HepG2 (cell line): ENCODE measurements at regions not wholly inside any gene's neighbourhood (a gene's known extent, or its start where the extent isn't known, plus 50 kb on each side); places are given as distances from the start of the nearest gene placed in this dataset.

Experiments used
- ATAC-seq: fragments of 200-7000 bp; cut with Tn5 transposase; 3 replicates; pipeline ENCODE4 v1.9.1; 2020; ENCODE audit warnings: mild to moderate bottlenecking, moderate library complexity
- BruUV-seq: library from RNA; stranded (reverse); fragments of 400-500 nt; replicated peaks from 2 replicates; lab custom pipeline; 2021; lab: Mats Ljungman, UMichigan
- CTCF ChIA-PET: fragments of 300-600 bp; formaldehyde crosslinking; extraction: SDS; loops from one replicate; lab custom pipeline; 2021; ENCODE audit warnings: low total read pairs, inconsistent platforms, low intra/inter-chr PET ratio; lab: Yijun Ruan, JAX
- POLR2A ChIA-PET: fragments of 350-600 bp; sonication (Branson Sonifier 250); formaldehyde crosslinking; loops from one replicate; lab custom pipeline; 2020; ENCODE audit warnings: antibody characterized with exemption, inconsistent platforms; lab: Yijun Ruan, JAX
- DNase-seq: peaks from one replicate; pipeline ENCODE4 v3.0.0-alpha.2; 2015; ENCODE audit warnings: low spot score
- FAIRE-seq: peaks from 3 replicates; lab custom pipeline; 2011; peaks lifted over from hg19 to GRCh38; lab: Jason Lieb, UNC
- H2AFZ ChIP-seq: one replicate; pipeline ENCODE4 v1.6.1; 2011; ENCODE audit warnings: low read length, inconsistent platforms
- H3K27ac ChIP-seq: fragments of 300-600 bp; 3 replicates; pipeline ENCODE4 v1.8.0; 2011; ENCODE audit warnings: mixed run types, mild to moderate bottlenecking, mixed read lengths, low read length, inconsistent platforms; ENCODE audit not compliant: insufficient read depth; ENCODE audit errors: extremely low read length
- H3K27me3 ChIP-seq, 2 experiments: fragments of 200-600 bp in 1 of 2; 2 replicates in 1 of 2; 3 replicates in 1 of 2; pipeline versions ENCODE4 v1.6.0 to v1.8.0; 2011; ENCODE audit warnings: low read length in 2 of 2, mild to moderate bottlenecking in 2 of 2, moderate library complexity in 2 of 2, inconsistent platforms in 1 of 2; ENCODE audit not compliant: insufficient read depth in 2 of 2, control insufficient read depth in 1 of 2
- H3K36me3 ChIP-seq, 2 experiments: fragments of 200-600 bp in 1 of 2; replicated peaks in 1 of 2; 2 replicates in 1 of 2; 3 replicates in 1 of 2; pipeline versions ENCODE4 v1.5.1 to v1.8.0; 2011; ENCODE audit warnings: low read length in 2 of 2, inconsistent platforms in 1 of 2; ENCODE audit not compliant: insufficient read depth in 2 of 2, control insufficient read depth in 1 of 2
- H3K4me1 ChIP-seq: 2 replicates; pipeline ENCODE4 v1.5.1; 2012; ENCODE audit warnings: low read length, inconsistent platforms; ENCODE audit not compliant: insufficient read depth
- H3K4me2 ChIP-seq: 2 replicates; pipeline ENCODE4 v1.6.0; 2011; ENCODE audit warnings: low read depth, low read length, inconsistent platforms
- H3K4me3 ChIP-seq, 3 experiments: fragments of 200-600 bp in 1 of 3; sonication (generic), shearing (Covaris generic) in 1 of 3; replicated peaks in 1 of 3; 2 replicates each; pipeline ENCODE4 v1.5.1; 2011 to 2016; ENCODE audit warnings: low read length in 3 of 3, inconsistent platforms in 2 of 3, low read depth in 2 of 3, mild to moderate bottlenecking in 2 of 3, control low read depth in 1 of 3, mixed read lengths in 1 of 3; ENCODE audit not compliant: insufficient read depth in 1 of 3
- H3K79me2 ChIP-seq: one replicate; pipeline ENCODE4 v1.6.1; 2011; ENCODE audit warnings: low read length, inconsistent platforms; ENCODE audit not compliant: insufficient read depth
- H3K9ac ChIP-seq: 2 replicates; pipeline ENCODE4 v1.6.0; 2011; ENCODE audit warnings: mild to moderate bottlenecking, low read depth, low read length, inconsistent platforms; ENCODE audit not compliant: insufficient read depth
- H3K9me3 ChIP-seq: 2 replicates; pipeline ENCODE4 v1.5.1; 2012; ENCODE audit warnings: mild to moderate bottlenecking, low read length
- H4K20me1 ChIP-seq: 2 replicates; pipeline ENCODE4 v1.6.0; 2011; ENCODE audit warnings: inconsistent platforms, mild to moderate bottlenecking, low read length, moderate library complexity; ENCODE audit not compliant: insufficient read depth
- ARNT2 ChIP-seq: sonication (generic); formaldehyde crosslinking; IDR thresholded peaks from 2 replicates; pipeline ENCODE4 v1.8.0; 2022; ENCODE audit warnings: mild to moderate bottlenecking, low read depth, missing genetic modification reagents, moderate library complexity
- ATF5 ChIP-seq: sonication (generic); formaldehyde crosslinking; IDR thresholded peaks from 2 replicates; pipeline ENCODE4 v1.4.0; 2020; ENCODE audit warnings: mild to moderate bottlenecking, low read depth, missing genetic modification reagents
- ATF7 ChIP-seq, 2 experiments: fragments of 450-650 bp in 1 of 2; sonication (generic) in 1 of 2; formaldehyde crosslinking in 1 of 2; IDR thresholded peaks; 2 replicates each; pipeline versions ENCODE4 v1.4.0 to v1.6.1; 2016 to 2020; ENCODE audit warnings: antibody characterized with exemption in 1 of 2, mild to moderate bottlenecking in 1 of 2, missing genetic modification reagents in 1 of 2
- BORCS8-MEF2B ChIP-seq: sonication (generic); formaldehyde crosslinking; IDR thresholded peaks from 2 replicates; pipeline ENCODE4 v1.8.0; 2022; ENCODE audit warnings: mild to moderate bottlenecking, missing genetic modification reagents
- CCDC6 ChIP-seq: sonication (generic); formaldehyde crosslinking; IDR thresholded peaks from 2 replicates; pipeline ENCODE4 v1.8.1; 2022; ENCODE audit warnings: mild to moderate bottlenecking, missing genetic modification reagents, moderate library complexity
- FOXA1 ChIP-seq, 2 experiments: fragments of 450-650 bp in 1 of 2; sonication (generic) in 1 of 2; formaldehyde crosslinking in 1 of 2; IDR thresholded peaks; 2 replicates each; pipeline versions ENCODE4 v1.4.0 to v1.6.1; 2016 to 2020; ENCODE audit warnings: missing genetic modification reagents in 1 of 2
- HCFC1 ChIP-seq: fragments of 150-350 bp; IDR thresholded peaks from 2 replicates; pipeline ENCODE4 v1.6.1; 2014; ENCODE audit warnings: low read depth, low read length
- KAT7 ChIP-seq: IDR thresholded peaks from 2 replicates; pipeline ENCODE4 v1.6.1; 2018; ENCODE audit warnings: borderline replicate concordance, missing compliant biosample characterization
- KLF13 ChIP-seq: sonication (generic); formaldehyde crosslinking; IDR thresholded peaks from 2 replicates; pipeline ENCODE4 v1.4.0; 2020; ENCODE audit warnings: mild to moderate bottlenecking, missing genetic modification reagents
- MAFG ChIP-seq: sonication (generic); formaldehyde crosslinking; IDR thresholded peaks from 2 replicates; pipeline ENCODE4 v1.5.1; 2020; ENCODE audit warnings: mild to moderate bottlenecking, missing genetic modification reagents
- MAFK ChIP-seq, 2 experiments: IDR thresholded peaks in 1 of 2; conservative IDR thresholded peaks in 1 of 2; 2 replicates each; pipeline ENCODE4 v1.6.1; 2011; ENCODE audit warnings: improper control_type of control experiment in 2 of 2, low read length in 2 of 2
- MLLT10 ChIP-seq: sonication (generic); formaldehyde crosslinking; IDR thresholded peaks from 2 replicates; pipeline ENCODE4 v1.4.0; 2020; ENCODE audit warnings: missing genetic modification reagents
- RARA ChIP-seq: IDR thresholded peaks from 2 replicates; pipeline ENCODE4 v1.6.1; 2016; ENCODE audit warnings: missing genetic modification reagents, missing compliant biosample characterization
- SATB2 ChIP-seq: sonication (generic); formaldehyde crosslinking; IDR thresholded peaks from 2 replicates; pipeline ENCODE4 v1.5.0; 2020; ENCODE audit warnings: missing genetic modification reagents
- SP5 ChIP-seq: IDR thresholded peaks from 2 replicates; pipeline ENCODE4 v1.6.1; 2016; ENCODE audit warnings: low read depth, borderline replicate concordance
- SUZ12 ChIP-seq: fragments of 150-350 bp; IDR thresholded peaks from 2 replicates; pipeline ENCODE4 v1.6.1; 2014; ENCODE audit warnings: low read depth, low read length
- ZNF331 ChIP-seq: sonication (generic); formaldehyde crosslinking; IDR thresholded peaks from 2 replicates; pipeline ENCODE4 v1.4.0; 2020; ENCODE audit warnings: missing genetic modification reagents
- ZNF724P ChIP-seq: sonication (generic); formaldehyde crosslinking; IDR thresholded peaks from 2 replicates; pipeline ENCODE4 v1.8.0; 2022; ENCODE audit warnings: missing genetic modification reagents, borderline replicate concordance
- ZNF83 ChIP-seq: sonication (generic); formaldehyde crosslinking; IDR thresholded peaks from 2 replicates; pipeline ENCODE4 v1.4.0; 2020; ENCODE audit warnings: missing genetic modification reagents, mild to moderate bottlenecking, borderline replicate concordance
- WGBS: methylation state at CpG from one replicate; pipeline ENCODE4 v1.1.6; 2017; ENCODE audit warnings: low lambda C conversion rate; 5-methylcytosine and 5-hydroxymethylcytosine counted together
- in situ Hi-C: cut with HindIII; loops from 2 replicates; pipeline ENCODE4 v1.10.0; 2017; ENCODE audit warnings: low pct_unique_long_range_greater_than_20kb; ENCODE audit not compliant: extremely low pct_ligation_motif_present
- intact Hi-C: fragments of 100-400 bp; cut with micrococcal nuclease; formaldehyde crosslinking; loops from one replicate; pipeline ENCODE4 v1.10.0; 2022; ENCODE audit not compliant: unreplicated experiment
- TF ChIP-seq, protein P1 (sequence below): sonication (generic); formaldehyde crosslinking; IDR thresholded peaks from 2 replicates; pipeline ENCODE4 v1.8.0; 2022; ENCODE audit warnings: mild to moderate bottlenecking, missing genetic modification reagents, borderline replicate concordance
- TF ChIP-seq, protein P2 (sequence below): sonication (generic); formaldehyde crosslinking; IDR thresholded peaks from 2 replicates; pipeline ENCODE4 v1.5.1; 2020; ENCODE audit warnings: missing genetic modification reagents, mild to moderate bottlenecking, borderline replicate concordance
- TF ChIP-seq, protein P3 (sequence below): sonication (generic); formaldehyde crosslinking; IDR thresholded peaks from 2 replicates; pipeline ENCODE4 v1.8.1; 2022; ENCODE audit warnings: mild to moderate bottlenecking, missing genetic modification reagents

DNA sequence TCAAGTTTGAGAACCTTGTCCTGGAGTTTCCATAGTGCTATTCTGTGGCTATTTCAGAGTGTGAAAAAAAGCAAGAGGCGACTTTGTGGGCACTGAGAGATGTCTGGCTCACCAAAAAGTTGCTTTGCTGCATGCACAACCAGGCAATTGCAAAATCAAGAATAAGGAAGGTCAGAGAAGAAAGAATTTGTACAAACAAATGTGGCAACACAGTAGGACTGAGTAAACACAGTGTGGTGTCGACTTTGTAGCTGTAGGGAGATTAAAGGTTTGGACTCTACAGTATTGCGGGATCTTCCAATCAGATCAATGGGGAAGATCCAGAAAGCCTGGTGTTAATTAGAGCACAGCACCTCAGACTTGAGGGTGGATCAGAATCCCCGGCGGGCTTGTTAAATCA lies 88.1 kb upstream of the PLPP4 start (continued):
- TF ChIP-seq FOXA1 (IDR thresholded peaks at IDR 0.05) (no peak), FOXA1 (CRISPR knock-in tag; IDR thresholded peaks at IDR 0.05) (peak; percentile 70), RARA (CRISPR knock-in tag) (0 out of 2 replicates have a peak, but pooled peaks have one; percentile 25), CCDC6 (CRISPR knock-in tag) (no peak), KAT7 (no peak), MAFK (conservative IDR thresholded peaks at IDR 0.05 in 1 of 2, IDR thresholded peaks at IDR 0.05 in 1 of 2; ENCODE audit: low read length in 2 of 2) (no peak)
- TF ChIP-seq, protein P1, sequence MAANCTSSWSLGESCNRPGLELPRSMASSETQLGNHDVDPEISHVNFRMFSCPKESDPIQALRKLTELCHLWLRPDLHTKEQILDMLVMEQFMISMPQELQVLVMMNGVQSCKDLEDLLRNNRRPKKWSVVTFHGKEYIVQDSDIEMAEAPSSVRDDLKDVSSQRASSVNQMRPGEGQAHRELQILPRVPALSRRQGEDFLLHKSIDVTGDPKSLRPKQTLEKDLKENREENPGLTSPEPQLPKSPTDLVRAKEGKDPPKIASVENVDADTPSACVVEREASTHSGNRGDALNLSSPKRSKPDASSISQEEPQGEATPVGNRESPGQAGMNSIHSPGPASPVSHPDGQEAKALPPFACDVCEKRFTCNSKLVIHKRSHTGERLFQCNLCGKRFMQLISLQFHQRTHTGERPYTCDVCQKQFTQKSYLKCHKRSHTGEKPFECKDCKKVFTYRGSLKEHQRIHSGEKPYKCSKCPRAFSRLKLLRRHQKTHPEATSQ (CRISPR knock-in tag), result no peak

DNA sequence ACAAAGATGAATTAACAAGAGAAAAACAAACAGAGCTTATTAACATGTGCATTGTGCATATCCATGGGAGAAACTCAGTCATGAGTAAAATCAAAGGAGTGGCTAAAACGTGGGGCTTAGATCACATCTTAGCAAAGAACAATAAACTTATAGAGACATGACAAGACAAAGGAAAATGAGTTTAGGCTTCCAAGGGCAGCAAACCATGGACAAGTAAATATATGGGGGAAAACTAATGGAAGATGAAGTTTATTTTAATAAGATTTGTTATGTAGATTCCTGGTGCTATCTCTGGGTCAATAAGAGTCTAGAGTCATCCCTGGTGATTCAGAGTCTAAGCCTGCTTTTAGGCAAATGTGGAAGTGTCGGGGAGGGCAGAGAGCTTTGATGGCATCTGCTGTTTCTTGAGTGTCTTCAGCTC lies 87.2 kb upstream of the PLPP4 start:
- CTCF ChIA-PET, result no interaction called here
- H2AFZ ChIP-seq, result no peak overlapping the region

More for the DNA sequence above, 87.2 kb upstream of the PLPP4 start:
- H4K20me1 ChIP-seq, result no peaks in the 10 kb centered on the region
- intact Hi-C loops (no loop called here), in situ Hi-C loops (no loop called here)
- H3K27ac ChIP-seq, result no peak overlapping the region
- H3K36me3 ChIP-seq, result no peaks in the 10 kb centered on the region
- ATAC-seq (no peak), DNase-seq (no peak), FAIRE-seq (no peak)
- WGBS, result 0% methylated on average over 2 of the region's 2 CpGs
- no peaks in the 10 kb centered on the region for H3K9me3 ChIP-seq
- POLR2A ChIA-PET, result no interaction called here
- no peaks in the 10 kb centered on the region for H3K79me2 ChIP-seq
- H3K4me1 ChIP-seq, result peaks cover 18% of the 10 kb centered on the region
- TF ChIP-seq SP5 (no peak), MLLT10 (no peak), HCFC1 (no peak), SUZ12 (no peak), KLF13 (no peak), ATF7 (IDR thresholded peaks at IDR 0.05) (no peak), ATF7 (CRISPR knock-in tag; IDR thresholded peaks at IDR 0.05) (no peak), ATF5 (no peak), ZNF83 (CRISPR knock-in tag) (no peak), BORCS8-MEF2B (CRISPR knock-in tag) (no peak), MAFG (CRISPR knock-in tag) (no peak), ARNT2 (no peak), ZNF331 (CRISPR knock-in tag) (no peak), SATB2 (CRISPR knock-in tag) (no peak), ZNF724P (CRISPR knock-in tag) (no peak)
- TF ChIP-seq, protein P2, sequence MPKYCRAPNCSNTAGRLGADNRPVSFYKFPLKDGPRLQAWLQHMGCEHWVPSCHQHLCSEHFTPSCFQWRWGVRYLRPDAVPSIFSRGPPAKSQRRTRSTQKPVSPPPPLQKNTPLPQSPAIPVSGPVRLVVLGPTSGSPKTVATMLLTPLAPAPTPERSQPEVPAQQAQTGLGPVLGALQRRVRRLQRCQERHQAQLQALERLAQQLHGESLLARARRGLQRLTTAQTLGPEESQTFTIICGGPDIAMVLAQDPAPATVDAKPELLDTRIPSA, result no peak
- TF ChIP-seq, protein P3, sequence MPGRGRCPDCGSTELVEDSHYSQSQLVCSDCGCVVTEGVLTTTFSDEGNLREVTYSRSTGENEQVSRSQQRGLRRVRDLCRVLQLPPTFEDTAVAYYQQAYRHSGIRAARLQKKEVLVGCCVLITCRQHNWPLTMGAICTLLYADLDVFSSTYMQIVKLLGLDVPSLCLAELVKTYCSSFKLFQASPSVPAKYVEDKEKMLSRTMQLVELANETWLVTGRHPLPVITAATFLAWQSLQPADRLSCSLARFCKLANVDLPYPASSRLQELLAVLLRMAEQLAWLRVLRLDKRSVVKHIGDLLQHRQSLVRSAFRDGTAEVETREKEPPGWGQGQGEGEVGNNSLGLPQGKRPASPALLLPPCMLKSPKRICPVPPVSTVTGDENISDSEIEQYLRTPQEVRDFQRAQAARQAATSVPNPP (CRISPR knock-in tag), result no peak
- H3K4me2 ChIP-seq, result no peak overlapping the region
- no peak overlapping the region for H3K4me3 ChIP-seq
- no peaks in the 10 kb centered on the region for H3K27me3 ChIP-seq
- no TSS peak for BruUV-seq
- H3K9ac ChIP-seq, result no peak overlapping the region
